CD14-positive monocyte (primary cell): ENCODE measurements at regions not wholly inside any gene's neighbourhood (a gene's known extent, or its start where the extent isn't known, plus 50 kb on each side); places are given as distances from the start of the nearest gene placed in this dataset.

Source experiments
- DNase-seq, 3 donors: peaks; one replicate each; pipeline ENCODE4 v3.0.0-alpha.2; 2011 to 2022
- H2AFZ ChIP-seq: 2 replicates; pipeline ENCODE4 v1.6.0; 2012; ENCODE audit warnings: mild to moderate bottlenecking, low read depth, low read length, inconsistent platforms; ENCODE audit not compliant: insufficient read depth, poor library complexity, severe bottlenecking
- H3K27ac ChIP-seq, 2 donors: 1 replicate in 1 of 2; 2 replicates in 1 of 2; pipeline ENCODE4 v1.5.1; 2012 to 2013; ENCODE audit warnings: low read length in 2 of 2, control low read depth in 1 of 2, inconsistent platforms in 1 of 2, low read depth in 1 of 2, mild to moderate bottlenecking in 1 of 2
- H3K27me3 ChIP-seq, 2 donors: one replicate each; pipeline versions ENCODE4 v1.6.0 to v1.6.1; 2011 to 2013; ENCODE audit warnings: low read length in 2 of 2; ENCODE audit not compliant: control insufficient read depth in 2 of 2, insufficient read depth in 2 of 2
- H3K36me3 ChIP-seq, 2 donors: replicated peaks in 1 of 2; 1 replicate in 1 of 2; 2 replicates in 1 of 2; pipeline versions ENCODE4 v1.5.1 to v1.6.1; 2012 to 2013; ENCODE audit warnings: low read length in 2 of 2, control low read depth in 1 of 2, inconsistent platforms in 1 of 2, mild to moderate bottlenecking in 1 of 2; ENCODE audit not compliant: insufficient read depth in 2 of 2, control insufficient read depth in 1 of 2
- H3K4me1 ChIP-seq, 2 donors: 1 replicate in 1 of 2; 2 replicates in 1 of 2; pipeline versions ENCODE4 v1.5.1 to v1.6.1; 2012 to 2013; ENCODE audit warnings: low read length in 2 of 2, control low read depth in 1 of 2, inconsistent platforms in 1 of 2, mild to moderate bottlenecking in 1 of 2, moderate library complexity in 1 of 2; ENCODE audit not compliant: insufficient read depth in 2 of 2, control insufficient read depth in 1 of 2
- H3K4me2 ChIP-seq: replicated peaks from 2 replicates; pipeline ENCODE3; 2012; ENCODE audit warnings: low read length, moderate library complexity, mild to moderate bottlenecking; ENCODE audit not compliant: poor library complexity, severe bottlenecking; ENCODE audit errors: extremely low read depth
- H3K4me3 ChIP-seq, 3 experiments: fragments of 200-600 bp in 1 of 3; sonication (generic) in 1 of 3; replicated peaks in 1 of 3; 1 replicate in 2 of 3; 2 replicates in 1 of 3; pipeline ENCODE4 v1.5.1; 2011 to 2013; ENCODE audit warnings: low read length in 3 of 3, mild to moderate bottlenecking in 3 of 3, control low read depth in 2 of 3, low read depth in 2 of 3, inconsistent platforms in 1 of 3, moderate library complexity in 1 of 3
- H3K79me2 ChIP-seq: 2 replicates; pipeline ENCODE4 v1.6.0; 2012; ENCODE audit warnings: mild to moderate bottlenecking, control low read depth, inconsistent platforms, low read length, moderate library complexity; ENCODE audit not compliant: insufficient read depth
- H3K9ac ChIP-seq: 2 replicates; pipeline ENCODE4 v1.6.0; 2017; ENCODE audit warnings: low read length, mild to moderate bottlenecking; ENCODE audit not compliant: insufficient read depth, poor library complexity, severe bottlenecking
- H3K9me3 ChIP-seq, 2 donors: replicated peaks in 1 of 2; 1 replicate in 1 of 2; 2 replicates in 1 of 2; pipeline versions ENCODE4 v1.5.1 to v1.6.1; 2012 to 2013; ENCODE audit warnings: low read length in 2 of 2, control low read depth in 1 of 2; ENCODE audit not compliant: control insufficient read depth in 1 of 2, insufficient read depth in 1 of 2
- H4K20me1 ChIP-seq: 2 replicates; pipeline ENCODE4 v1.6.0; 2012; ENCODE audit warnings: mild to moderate bottlenecking, low read length, control low read depth, moderate library complexity; ENCODE audit not compliant: insufficient read depth
- H3K27ac Mint-ChIP-seq, 7 donors: one replicate each; pipeline ENCODE4 v1.8.0; 2020; ENCODE audit warnings: mild to moderate bottlenecking in 7 of 7, mixed read lengths in 7 of 7, moderate library complexity in 6 of 7, inconsistent platforms in 2 of 7
- H3K27me3 Mint-ChIP-seq, 3 donors: one replicate each; pipeline ENCODE4 v1.8.0; 2021 to 2022; ENCODE audit warnings: low read depth in 3 of 3, mild to moderate bottlenecking in 3 of 3, mixed read lengths in 3 of 3, moderate library complexity in 3 of 3, inconsistent platforms in 1 of 3
- H3K36me3 Mint-ChIP-seq, 2 donors: one replicate each; pipeline ENCODE4 v1.8.0; 2020; ENCODE audit warnings: mixed read lengths in 2 of 2, inconsistent platforms in 1 of 2, mild to moderate bottlenecking in 1 of 2
- H3K4me1 Mint-ChIP-seq: one replicate; pipeline ENCODE4 v1.8.0; 2020; ENCODE audit warnings: mild to moderate bottlenecking, mixed read lengths
- H3K4me3 Mint-ChIP-seq, 2 donors: one replicate each; pipeline ENCODE4 v1.8.0; 2020; ENCODE audit warnings: mild to moderate bottlenecking in 2 of 2, mixed read lengths in 2 of 2, moderate library complexity in 1 of 2
- H3K9me3 Mint-ChIP-seq, 7 donors: one replicate each; pipeline ENCODE4 v1.8.0; 2020 to 2022; ENCODE audit warnings: mixed read lengths in 7 of 7, mild to moderate bottlenecking in 6 of 7, moderate library complexity in 6 of 7, inconsistent platforms in 2 of 7
- CTCF ChIP-seq: fragments of 200-600 bp; IDR thresholded peaks from one replicate; pipeline ENCODE4 v1.8.0; 2022; ENCODE audit warnings: antibody characterized with exemption, mild to moderate bottlenecking
- WGBS: methylation state at CpG from one replicate; pipeline ENCODE4 v1.1.5; 2013; ENCODE audit warnings: missing lambda C conversion rate; ENCODE audit not compliant: insufficient coverage; 5-methylcytosine and 5-hydroxymethylcytosine counted together
- intact Hi-C, 2 donors: fragments of 100-400 bp; cut with micrococcal nuclease; formaldehyde crosslinking; loops; one replicate each; pipeline versions ENCODE4 v1.15.0 to v1.15.1; 2023

- peaks cover 0 to 3% (median 0%) of the 10 kb centered on the region in 7 donors for H3K9me3 Mint-ChIP-seq
- H3K36me3 ChIP-seq: no peaks in the 10 kb centered on the region
- H3K4me3 Mint-ChIP-seq: no peak overlapping the region
- no peaks in the 10 kb centered on the region for H3K9me3 ChIP-seq
- no peaks in the 10 kb centered on the region for H4K20me1 ChIP-seq
- H3K27ac Mint-ChIP-seq: no peak overlapping the region
- H3K9ac ChIP-seq: no peak overlapping the region
- intact Hi-C loops: no loop called here
- no peaks in the 10 kb centered on the region for H3K79me2 ChIP-seq
- H3K36me3 Mint-ChIP-seq: no peaks in the 10 kb centered on the region
- H2AFZ ChIP-seq: no peak overlapping the region
- no peaks in the 10 kb centered on the region for H3K4me1 Mint-ChIP-seq
- TF ChIP-seq CTCF: no peak
- no peak overlapping the region for H3K27ac ChIP-seq
- DNase-seq: no peak
- WGBS: 100% methylated on average over 1 of the region's 3 CpGs
- H3K27me3 Mint-ChIP-seq: peaks cover 0 to 2% (median 0%) of the 10 kb centered on the region in 3 donors
- H3K4me1 ChIP-seq: no peaks in the 10 kb centered on the region
- no peaks in the 10 kb centered on the region for H3K27me3 ChIP-seq
- H3K4me3 ChIP-seq: no peak overlapping the region
- no peak overlapping the region for H3K4me2 ChIP-seq
Observed at GRCh38 chr13:79658333-79658975, 177.5 kb downstream of the NDFIP2 start.

GRCh38 chr13:79655509-79655908, 174.6 kb downstream of the NDFIP2 start:
- no peaks in the 10 kb centered on the region for H3K36me3 ChIP-seq
- H3K27me3 Mint-ChIP-seq: peaks cover 0 to 3% (median 2%) of the 10 kb centered on the region in 3 donors
- no peaks in the 10 kb centered on the region for H3K79me2 ChIP-seq
- no peak overlapping the region for H3K27ac Mint-ChIP-seq
- TF ChIP-seq CTCF: no peak
- no peak overlapping the region for H3K27ac ChIP-seq
- H2AFZ ChIP-seq: no peak overlapping the region
- no peak overlapping the region for H3K4me3 Mint-ChIP-seq
- no peak for DNase-seq
- intact Hi-C loops: no loop called here
- H3K4me1 Mint-ChIP-seq: no peaks in the 10 kb centered on the region
- no peak overlapping the region for H3K4me3 ChIP-seq
- no peak overlapping the region for H3K4me2 ChIP-seq
- H4K20me1 ChIP-seq: no peaks in the 10 kb centered on the region
- no peak overlapping the region for H3K9ac ChIP-seq
- H3K36me3 Mint-ChIP-seq: no peaks in the 10 kb centered on the region
- no peaks in the 10 kb centered on the region for H3K9me3 ChIP-seq
- H3K27me3 ChIP-seq: no peaks in the 10 kb centered on the region
- H3K9me3 Mint-ChIP-seq: peaks cover 0 to 3% (median 0%) of the 10 kb centered on the region in 7 donors
- WGBS: no CpG with 5 or more reads among the region's 2 CpGs
- no peaks in the 10 kb centered on the region for H3K4me1 ChIP-seq
